Mesodermal cell (in vitro differentiated cells): ENCODE measurements at regions not wholly inside any gene's neighbourhood (a gene's known extent, or its start where the extent isn't known, plus 50 kb on each side); places are given as distances from the start of the nearest gene placed in this dataset.
A peak's percentile ranks its signal among the peaks of the same experiment; 100 is the strongest.
"Not testable (repeated sequence)": the region's sequence is repeated elsewhere in the genome, so short reads cannot be mapped to it uniquely, and the experiment has no call there.

Experiments used
- H3K27ac ChIP-seq: 2 replicates; pipeline ENCODE4 v1.7.0; 2013; ENCODE audit warnings: mild to moderate bottlenecking, low read depth, low read length, moderate library complexity; ENCODE audit not compliant: severe bottlenecking
- H3K36me3 ChIP-seq: 2 replicates; pipeline ENCODE4 v1.7.1; 2013; ENCODE audit warnings: mild to moderate bottlenecking, low read length, moderate library complexity; ENCODE audit not compliant: control insufficient read depth, insufficient read depth
- H3K4me1 ChIP-seq: one replicate; pipeline ENCODE4 v1.7.1; 2013; ENCODE audit warnings: mild to moderate bottlenecking, low read length; ENCODE audit not compliant: insufficient read depth, control insufficient read depth, poor library complexity, severe bottlenecking
- H3K4me3 ChIP-seq: 2 replicates; pipeline ENCODE4 v1.7.0; 2013; ENCODE audit warnings: low read length, control low read depth, mild to moderate bottlenecking; ENCODE audit not compliant: insufficient read depth, poor library complexity, severe bottlenecking; ENCODE audit errors: extremely low read depth
- H3K9me3 ChIP-seq: 2 replicates; pipeline ENCODE4 v1.7.1; 2013; ENCODE audit warnings: mild to moderate bottlenecking, low read length, moderate library complexity; ENCODE audit not compliant: control insufficient read depth
- WGBS, 2 experiments: methylation state at CpG; one replicate each; pipeline ENCODE4 v1.1.5; 2013; ENCODE audit warnings: missing lambda C conversion rate in 2 of 2; ENCODE audit not compliant: insufficient coverage in 2 of 2; 5-methylcytosine and 5-hydroxymethylcytosine counted together

GRCh38 chr13:79943346-79944023, 397.4 kb downstream of the SPRY2 start:
- H3K4me3 ChIP-seq, result no peak overlapping the region
- no peaks in the 10 kb centered on the region for H3K36me3 ChIP-seq
- no peak overlapping the region for H3K27ac ChIP-seq
- 100% methylated on average over 1 of the region's 2 CpGs for WGBS, 2 experiments
- H3K4me1 ChIP-seq, result peaks cover 8% of the 10 kb centered on the region
- H3K9me3 ChIP-seq, result no peaks in the 10 kb centered on the region

- no peak overlapping the region for H3K4me3 ChIP-seq
- WGBS, 2 experiments, result 94 to 100% methylated on average over 2 of the region's 5 CpGs
Observed at GRCh38 chr13:79941752-79942151, 399.2 kb downstream of the SPRY2 start.

GRCh38 chr13:79939689-79940088, 401.2 kb downstream of the SPRY2 start:
- Histone ChIP-seq H3K4me1 (peaks cover 38% of the 10 kb centered on the region), H3K27ac (no peak overlapping the region), H3K9me3 (no peaks in the 10 kb centered on the region), H3K4me3 (no peak overlapping the region), H3K36me3 (no peaks in the 10 kb centered on the region)
- WGBS, 2 experiments, result no CpG with 5 or more reads among the region's 2 CpGs

More at GRCh38 chr13:79941752-79942151, 399.2 kb downstream of the SPRY2 start:
- peaks cover 25% of the 10 kb centered on the region for H3K4me1 ChIP-seq
- no peaks in the 10 kb centered on the region for H3K9me3 ChIP-seq
- no peak overlapping the region for H3K27ac ChIP-seq
- no peaks in the 10 kb centered on the region for H3K36me3 ChIP-seq

GRCh38 chr13:79937771-79938216, 403.1 kb downstream of the SPRY2 start:
- Histone ChIP-seq H3K9me3 (no peaks in the 10 kb centered on the region), H3K4me1 (peaks cover 38% of the 10 kb centered on the region), H3K4me3 (no peak overlapping the region), H3K36me3 (no peaks in the 10 kb centered on the region), H3K27ac (peak overlapping the region; percentile 94)
- WGBS, 2 experiments, result 91 to 93% methylated on average over 3 of the region's 3 CpGs

GRCh38 chr13:79937311-79937710, 403.6 kb downstream of the SPRY2 start:
- Histone ChIP-seq H3K27ac (peak overlapping the region; percentile 94), H3K4me1 (peaks cover 38% of the 10 kb centered on the region), H3K4me3 (no peak overlapping the region), H3K36me3 (no peaks in the 10 kb centered on the region), H3K9me3 (no peaks in the 10 kb centered on the region)
- no CpG with 5 or more reads among the region's 4 CpGs for WGBS, 2 experiments

- 71 to 80% methylated on average over 8 to 10 of the region's 12 CpGs for WGBS, 2 experiments
- Histone ChIP-seq H3K27ac (peak overlapping the region; percentile 94), H3K4me1 (peaks cover 38% of the 10 kb centered on the region), H3K9me3 (no peaks in the 10 kb centered on the region), H3K36me3 (no peaks in the 10 kb centered on the region), H3K4me3 (no peak overlapping the region)
Observed at GRCh38 chr13:79936368-79937136, 404.4 kb downstream of the SPRY2 start.

GRCh38 chr13:79935121-79935520, 405.8 kb downstream of the SPRY2 start:
- H3K4me1 ChIP-seq, result peaks cover 38% of the 10 kb centered on the region
- H3K4me3 ChIP-seq, result no peak overlapping the region
- peaks cover 5% of the 10 kb centered on the region for H3K9me3 ChIP-seq
- no peak overlapping the region for H3K27ac ChIP-seq
- H3K36me3 ChIP-seq, result no peaks in the 10 kb centered on the region

GRCh38 chr13:79933389-79933788, 407.5 kb downstream of the SPRY2 start:
- Histone ChIP-seq H3K4me3 (no peak overlapping the region), H3K27ac (no peak overlapping the region), H3K9me3 (peaks cover 5% of the 10 kb centered on the region), H3K4me1 (peaks cover 29% of the 10 kb centered on the region), H3K36me3 (no peaks in the 10 kb centered on the region)
- WGBS, 2 experiments, result 100% methylated on average over 1 of the region's 2 CpGs; no CpG with 5 or more reads in 1 of the 2 experiments

- H3K27ac ChIP-seq, result no peak overlapping the region
- 90% methylated on average over 2 of the region's 2 CpGs; no CpG with 5 or more reads in 1 of the 2 experiments for WGBS, 2 experiments
Observed at GRCh38 chr13:79932556-79932955, 408.4 kb downstream of the SPRY2 start.

GRCh38 chr13:79923973-79924556, 416.9 kb downstream of the SPRY2 start:
- H3K9me3 ChIP-seq, result peaks cover 19% of the 10 kb centered on the region
- H3K27ac ChIP-seq, H3K4me1 ChIP-seq, H3K4me3 ChIP-seq, H3K36me3 ChIP-seq: not testable (repeated sequence)
- 100% methylated on average over 1 of the region's 1 CpG; no CpG with 5 or more reads in 1 of the 2 experiments for WGBS, 2 experiments

More at GRCh38 chr13:79932556-79932955, 408.4 kb downstream of the SPRY2 start:
- Histone ChIP-seq H3K4me3 (no peak overlapping the region), H3K9me3 (peaks cover 5% of the 10 kb centered on the region), H3K36me3 (no peaks in the 10 kb centered on the region), H3K4me1 (peaks cover 21% of the 10 kb centered on the region)
